Neural crest cell (in vitro differentiated cells): ENCODE measurements at regions not wholly inside any gene's neighbourhood (a gene's known extent, or its start where the extent isn't known, plus 50 kb on each side); places are given as distances from the start of the nearest gene placed in this dataset.
A peak's percentile ranks its signal among the peaks of the same experiment; 100 is the strongest.

ENCODE experiments used
- DNase-seq: peaks from one replicate; pipeline ENCODE4 v3.0.0; 2021; ENCODE audit warnings: low read depth, mixed read lengths, low spot score
- H3K27ac Mint-ChIP-seq: one replicate; pipeline ENCODE4 v1.8.0; 2021; ENCODE audit warnings: mild to moderate bottlenecking, mixed read lengths; ENCODE audit not compliant: unreplicated experiment
- H3K27me3 Mint-ChIP-seq: 2 replicates; pipeline ENCODE4 v1.8.0; 2021; ENCODE audit warnings: low read depth, mild to moderate bottlenecking, mixed read lengths
- H3K36me3 Mint-ChIP-seq: 2 replicates; pipeline ENCODE4 v1.8.0; 2021; ENCODE audit warnings: low read depth, mild to moderate bottlenecking, mixed read lengths
- H3K4me1 Mint-ChIP-seq: 2 replicates; pipeline ENCODE4 v1.8.0; 2021; ENCODE audit warnings: mixed read lengths
- H3K4me3 Mint-ChIP-seq: one replicate; pipeline ENCODE4 v1.8.0; 2021; ENCODE audit warnings: mild to moderate bottlenecking, mixed read lengths
- H3K9me3 Mint-ChIP-seq: 2 replicates; pipeline ENCODE4 v1.8.0; 2021; ENCODE audit warnings: mixed read lengths
- TF ChIP-seq, protein P1 (sequence below): fragments of 200-600 bp; sonication (generic); conservative IDR thresholded peaks from 2 replicates; pipeline ENCODE4 v1.5.0; 2021; ENCODE audit warnings: antibody characterized with exemption, mild to moderate bottlenecking

DNA sequence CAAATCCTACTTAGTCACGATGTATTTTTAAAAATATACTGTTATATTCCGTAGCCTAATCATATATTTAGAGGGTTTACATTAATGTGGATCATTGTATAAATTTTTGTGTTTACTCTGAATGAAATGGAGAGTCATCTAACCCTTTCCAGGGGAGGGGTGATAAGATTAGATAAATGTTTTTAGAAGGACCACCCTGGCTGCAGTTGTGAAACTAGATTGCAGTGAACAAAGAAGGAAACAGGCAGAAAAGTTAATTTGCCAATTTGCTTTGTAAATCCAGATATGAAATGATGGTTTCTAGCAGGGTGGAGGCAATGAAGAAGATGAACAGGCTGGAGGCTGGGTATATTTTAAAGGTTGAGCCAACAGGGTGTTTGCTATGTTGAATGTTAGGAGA is 477.7 kb upstream of the ZMIZ1 start:
- Mint-ChIP-seq H3K36me3 (no peaks in the 10 kb centered on the region), H3K27ac (no peak overlapping the region), H3K9me3 (no peaks in the 10 kb centered on the region), H3K4me1 (no peaks in the 10 kb centered on the region), H3K27me3 (no peaks in the 10 kb centered on the region), H3K4me3 (no peak overlapping the region)
- DNase-seq: no peak
- TF ChIP-seq, protein P1, sequence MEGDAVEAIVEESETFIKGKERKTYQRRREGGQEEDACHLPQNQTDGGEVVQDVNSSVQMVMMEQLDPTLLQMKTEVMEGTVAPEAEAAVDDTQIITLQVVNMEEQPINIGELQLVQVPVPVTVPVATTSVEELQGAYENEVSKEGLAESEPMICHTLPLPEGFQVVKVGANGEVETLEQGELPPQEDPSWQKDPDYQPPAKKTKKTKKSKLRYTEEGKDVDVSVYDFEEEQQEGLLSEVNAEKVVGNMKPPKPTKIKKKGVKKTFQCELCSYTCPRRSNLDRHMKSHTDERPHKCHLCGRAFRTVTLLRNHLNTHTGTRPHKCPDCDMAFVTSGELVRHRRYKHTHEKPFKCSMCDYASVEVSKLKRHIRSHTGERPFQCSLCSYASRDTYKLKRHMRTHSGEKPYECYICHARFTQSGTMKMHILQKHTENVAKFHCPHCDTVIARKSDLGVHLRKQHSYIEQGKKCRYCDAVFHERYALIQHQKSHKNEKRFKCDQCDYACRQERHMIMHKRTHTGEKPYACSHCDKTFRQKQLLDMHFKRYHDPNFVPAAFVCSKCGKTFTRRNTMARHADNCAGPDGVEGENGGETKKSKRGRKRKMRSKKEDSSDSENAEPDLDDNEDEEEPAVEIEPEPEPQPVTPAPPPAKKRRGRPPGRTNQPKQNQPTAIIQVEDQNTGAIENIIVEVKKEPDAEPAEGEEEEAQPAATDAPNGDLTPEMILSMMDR: no peak

DNA sequence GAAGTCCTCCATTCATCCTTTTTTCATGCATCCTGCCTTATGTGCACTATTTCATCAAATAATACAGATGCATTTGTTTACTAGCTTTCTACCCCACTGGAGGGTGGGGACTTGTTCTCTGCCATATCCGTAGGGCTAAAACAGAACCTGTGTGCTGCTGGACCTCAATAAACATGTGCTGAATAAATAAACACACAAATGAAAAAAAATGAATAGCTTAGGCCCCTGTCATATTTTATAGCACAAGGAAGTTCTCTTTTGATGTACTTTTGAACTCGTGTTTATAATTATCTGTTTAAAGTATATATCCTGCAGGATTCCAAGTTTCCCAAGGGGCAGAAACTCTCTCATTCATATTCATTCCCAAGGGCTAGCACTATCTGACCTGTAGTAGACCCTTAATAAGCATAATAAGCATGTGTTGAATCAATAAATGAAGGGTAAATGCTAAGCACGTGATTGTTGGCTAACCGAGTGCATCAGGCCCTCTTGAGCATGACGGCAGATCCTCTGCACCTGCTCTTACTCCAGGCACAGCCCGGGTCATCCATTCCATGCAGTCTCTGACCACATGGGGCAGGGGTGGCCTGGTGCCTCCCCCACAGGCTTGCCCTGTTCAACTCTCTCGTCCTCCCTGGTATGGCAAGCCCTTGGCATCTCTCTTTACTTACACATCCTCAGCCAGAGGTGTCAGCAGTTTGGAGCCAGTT is 474.1 kb upstream of the ZMIZ1 start:
- Mint-ChIP-seq H3K27me3 (no peaks in the 10 kb centered on the region), H3K36me3 (no peaks in the 10 kb centered on the region), H3K27ac (no peak overlapping the region), H3K4me3 (no peak overlapping the region), H3K4me1 (no peaks in the 10 kb centered on the region), H3K9me3 (no peaks in the 10 kb centered on the region)
- no peak for DNase-seq
- TF ChIP-seq, protein P1: no peak

DNA sequence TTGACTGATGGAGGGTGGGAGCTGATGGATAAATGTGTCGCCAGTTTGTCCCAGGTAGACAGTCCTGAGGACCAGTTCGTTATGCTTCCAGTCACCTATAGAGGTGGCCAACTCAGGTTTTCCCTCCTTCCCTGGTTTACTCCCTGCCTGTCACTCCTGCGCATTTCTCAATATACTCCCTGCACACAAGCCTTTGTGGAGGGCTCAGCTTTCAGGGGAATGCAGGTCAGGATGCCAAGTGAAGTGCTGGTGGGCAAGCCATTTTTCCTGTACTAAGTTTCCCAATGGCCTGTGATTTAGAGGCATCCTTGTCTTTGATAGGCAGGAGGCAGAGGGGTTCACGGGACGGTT is 473.5 kb upstream of the ZMIZ1 start:
- TF ChIP-seq, protein P1: no peak
- no peaks in the 10 kb centered on the region for H3K9me3 Mint-ChIP-seq
- H3K4me1 Mint-ChIP-seq: no peaks in the 10 kb centered on the region
- no peaks in the 10 kb centered on the region for H3K36me3 Mint-ChIP-seq
- H3K27me3 Mint-ChIP-seq: no peaks in the 10 kb centered on the region
- no peak overlapping the region for H3K27ac Mint-ChIP-seq
- H3K4me3 Mint-ChIP-seq: no peak overlapping the region
- DNase-seq: no peak

DNA sequence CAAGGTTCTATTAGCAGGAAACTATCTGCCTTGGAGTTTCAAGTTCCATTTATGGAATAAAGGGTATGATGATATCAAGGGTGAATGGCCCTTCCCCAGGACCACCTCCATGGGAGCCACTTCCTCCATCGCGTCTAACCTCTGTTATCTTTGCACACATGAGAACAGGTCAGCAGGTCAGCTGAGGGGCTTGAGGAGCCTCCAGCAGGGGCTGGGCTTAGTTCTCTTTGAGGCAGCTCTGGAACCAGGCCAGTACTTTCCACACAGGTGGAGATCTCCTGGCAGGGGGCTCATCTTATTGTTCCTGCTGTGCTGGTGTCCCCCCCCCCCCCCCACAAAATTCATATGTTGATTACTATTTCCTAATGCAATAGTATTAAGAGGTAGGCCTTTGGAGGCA is 472.2 kb upstream of the ZMIZ1 start:
- no peaks in the 10 kb centered on the region for H3K27me3 Mint-ChIP-seq
- H3K27ac Mint-ChIP-seq: no peak overlapping the region
- DNase-seq: no peak
- no peaks in the 10 kb centered on the region for H3K36me3 Mint-ChIP-seq
- no peak overlapping the region for H3K4me3 Mint-ChIP-seq
- TF ChIP-seq, protein P1: no peak
- H3K9me3 Mint-ChIP-seq: no peaks in the 10 kb centered on the region
- H3K4me1 Mint-ChIP-seq: no peaks in the 10 kb centered on the region

DNA sequence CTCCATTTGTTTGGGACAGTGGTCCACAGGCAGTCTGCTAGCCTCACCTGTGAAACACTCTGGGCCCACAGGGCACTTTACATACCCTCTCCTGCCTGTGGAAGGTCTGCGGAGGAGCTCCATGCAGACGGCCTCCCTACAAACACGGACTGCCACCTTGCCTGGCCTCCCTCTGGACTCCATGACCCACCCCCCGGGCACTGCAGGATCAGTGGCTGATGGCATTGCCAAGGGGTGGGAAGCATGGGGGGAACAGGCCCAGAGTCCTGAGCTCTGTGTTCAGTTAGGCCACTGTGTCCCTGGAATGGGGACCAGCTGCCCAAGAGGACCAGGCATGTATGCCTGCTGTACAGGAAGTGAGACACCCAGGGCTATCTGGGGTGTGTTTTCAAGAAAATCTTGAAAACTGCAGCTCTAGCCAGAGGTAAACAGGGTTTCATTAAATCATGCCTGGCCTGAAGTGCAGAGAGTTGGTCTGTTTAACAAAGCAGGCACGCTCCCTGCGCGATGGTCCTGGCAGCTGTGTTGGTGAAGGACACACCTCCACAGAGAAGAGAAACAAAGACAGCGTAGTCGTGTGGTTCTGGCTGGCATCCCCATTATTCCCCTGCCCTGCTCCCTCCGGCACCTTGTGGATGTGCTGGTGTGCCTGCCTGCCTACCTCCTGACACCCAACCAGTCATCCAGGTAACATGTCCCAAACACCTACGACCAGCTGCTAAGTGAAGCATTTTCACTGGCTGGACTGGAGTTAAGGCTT is 470.8 kb upstream of the ZMIZ1 start:
- Mint-ChIP-seq H3K9me3 (no peaks in the 10 kb centered on the region), H3K36me3 (no peaks in the 10 kb centered on the region), H3K27ac (peak overlapping the region; percentile 62), H3K4me3 (no peak overlapping the region), H3K4me1 (no peaks in the 10 kb centered on the region), H3K27me3 (no peaks in the 10 kb centered on the region)
- no peak for DNase-seq
- TF ChIP-seq, protein P1: no peak
